COLO668 (cell line): ENCODE measurements at regions not wholly inside any gene's neighbourhood (a gene's known extent, or its start where the extent isn't known, plus 50 kb on each side); places are given as distances from the start of the nearest gene placed in this dataset.

Source experiments
- DNase-seq: peaks from one replicate; lab custom pipeline; 2025; ENCODE audit not compliant: unreplicated experiment; lab: John Stamatoyannopoulos, UW

- no peak for DNase-seq
These were observed 365.3 kb downstream of the MTRR start for GRCh38 chr5:8234179-8234770.

- DNase-seq, result no peak
These were observed 369.1 kb downstream of the MTRR start for GRCh38 chr5:8238080-8238479.

GRCh38 chr5:8239198-8239597 lies 370.2 kb downstream of the MTRR start:
- no peak for DNase-seq

- DNase-seq, result no peak
These were observed 370.7 kb downstream of the MTRR start for GRCh38 chr5:8239646-8240045.

- no peak for DNase-seq
These were observed 372.1 kb downstream of the MTRR start for GRCh38 chr5:8241076-8241475.

GRCh38 chr5:8241558-8241957 lies 372.6 kb downstream of the MTRR start:
- no peak for DNase-seq

GRCh38 chr5:8247049-8247899 lies 378.3 kb downstream of the MTRR start:
- DNase-seq, result no peak

GRCh38 chr5:8253376-8253775 lies 384.4 kb downstream of the MTRR start:
- DNase-seq, result no peak

GRCh38 chr5:8254674-8255073 lies 385.7 kb downstream of the MTRR start:
- DNase-seq, result no peak

GRCh38 chr5:8258801-8259200 lies 389.9 kb downstream of the MTRR start:
- DNase-seq, result no peak

GRCh38 chr5:8270246-8270645 lies 401.3 kb downstream of the MTRR start:
- no peak for DNase-seq

- DNase-seq, result no peak
These were observed 411.9 kb downstream of the MTRR start for GRCh38 chr5:8280711-8281363.

GRCh38 chr5:8288334-8288733 lies 419.4 kb downstream of the MTRR start:
- DNase-seq, result no peak

GRCh38 chr5:8288897-8289516 lies 420.1 kb downstream of the MTRR start:
- no peak for DNase-seq

- DNase-seq, result no peak
These were observed 420.8 kb downstream of the MTRR start for GRCh38 chr5:8289779-8290178.

- no peak for DNase-seq
These were observed 421.8 kb downstream of the MTRR start for GRCh38 chr5:8290721-8291120.

GRCh38 chr5:8291641-8292040 lies 422.7 kb downstream of the MTRR start:
- no peak for DNase-seq

- no peak for DNase-seq
These were observed 426.2 kb downstream of the MTRR start for GRCh38 chr5:8295141-8295540.

- no peak for DNase-seq
These were observed 430.8 kb downstream of the MTRR start for GRCh38 chr5:8299716-8300115.

- DNase-seq, result no peak
These were observed 435.4 kb downstream of the MTRR start for GRCh38 chr5:8304341-8304740.

- DNase-seq, result no peak
These were observed 437.4 kb downstream of the MTRR start for GRCh38 chr5:8306288-8306896.
